Calu3 (cell line): ENCODE measurements at regions not wholly inside any gene's neighbourhood (a gene's known extent, or its start where the extent isn't known, plus 50 kb on each side); places are given as distances from the start of the nearest gene placed in this dataset.
"Not testable (repeated sequence)": the region's sequence is repeated elsewhere in the genome, so short reads cannot be mapped to it uniquely, and the experiment has no call there.

Experiments
- BruUV-seq: library from RNA; stranded (reverse); fragments of 400-500 nt; replicated peaks from 2 replicates; lab custom pipeline; 2021; lab: Mats Ljungman, UMichigan
- CTCF ChIA-PET: fragments of 300-600 bp; sonication (Branson Sonifier 250); formaldehyde crosslinking; loops from one replicate; lab custom pipeline; 2022; ENCODE audit warnings: antibody characterized with exemption; lab: Charles Lee
- DNase-seq: peaks from one replicate; pipeline ENCODE4 v3.0.0; 2022
- H3K27ac Mint-ChIP-seq: one replicate; pipeline ENCODE4 v1.8.0; 2022; ENCODE audit warnings: mixed read lengths; ENCODE audit not compliant: unreplicated experiment
- H3K27me3 Mint-ChIP-seq: one replicate; pipeline ENCODE4 v1.8.0; 2022; ENCODE audit warnings: mixed read lengths; ENCODE audit not compliant: unreplicated experiment
- H3K36me3 Mint-ChIP-seq: one replicate; pipeline ENCODE4 v1.8.0; 2022; ENCODE audit warnings: mild to moderate bottlenecking, moderate library complexity, mixed read lengths; ENCODE audit not compliant: insufficient read depth, unreplicated experiment
- H3K4me1 Mint-ChIP-seq: one replicate; pipeline ENCODE4 v1.8.0; 2022; ENCODE audit warnings: mild to moderate bottlenecking, low read depth, mixed read lengths; ENCODE audit not compliant: unreplicated experiment
- H3K4me3 Mint-ChIP-seq: one replicate; pipeline ENCODE4 v1.8.0; 2022; ENCODE audit warnings: mild to moderate bottlenecking, low read depth, moderate library complexity, mixed read lengths; ENCODE audit not compliant: unreplicated experiment
- H3K9me3 Mint-ChIP-seq: one replicate; pipeline ENCODE4 v1.8.0; 2022; ENCODE audit warnings: low read depth, mixed read lengths; ENCODE audit not compliant: unreplicated experiment
- intact Hi-C: fragments of 100-400 bp; cut with micrococcal nuclease; formaldehyde crosslinking; loops from one replicate; pipeline ENCODE4 v1.10.0; 2022; ENCODE audit not compliant: unreplicated experiment
- TF ChIP-seq, protein P1 (sequence below): fragments of 200-600 bp; IDR thresholded peaks from one replicate; pipeline ENCODE4 v1.8.0; 2022; ENCODE audit warnings: antibody characterized with exemption; ENCODE audit not compliant: unreplicated experiment

DNA sequence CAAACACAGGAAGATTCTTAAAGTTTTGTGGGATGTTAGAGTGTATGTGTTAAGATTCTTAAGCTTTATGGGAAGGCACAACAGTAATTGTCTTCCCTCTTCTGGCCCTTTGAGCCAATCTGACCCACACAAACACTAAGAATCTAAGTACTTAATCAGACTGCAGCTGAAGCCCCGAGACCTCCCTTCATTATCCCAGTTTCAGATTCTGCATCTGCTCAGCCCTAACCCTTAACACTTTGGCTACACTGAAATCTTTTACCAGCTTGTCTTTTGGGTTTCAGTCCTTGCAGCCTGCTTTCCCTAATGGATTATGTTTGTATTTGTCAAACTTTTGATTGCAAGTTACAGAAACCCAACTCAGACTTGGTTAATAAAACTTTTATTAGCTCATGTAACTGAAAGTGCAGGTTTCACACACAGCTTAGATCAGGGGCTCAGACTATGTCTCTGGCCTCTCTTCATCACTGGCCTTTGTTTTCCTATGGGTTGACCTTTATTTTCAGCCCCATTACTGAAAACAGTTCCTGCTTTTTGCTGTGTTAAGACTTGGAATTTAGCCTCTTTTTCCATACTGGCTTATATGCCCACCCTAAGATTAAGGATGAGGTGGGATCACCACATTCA lies 71.5 kb downstream of the COX7C start:
- no peak overlapping the region for H3K27ac Mint-ChIP-seq
- no peaks in the 10 kb centered on the region for H3K27me3 Mint-ChIP-seq
- TF ChIP-seq, protein P1, sequence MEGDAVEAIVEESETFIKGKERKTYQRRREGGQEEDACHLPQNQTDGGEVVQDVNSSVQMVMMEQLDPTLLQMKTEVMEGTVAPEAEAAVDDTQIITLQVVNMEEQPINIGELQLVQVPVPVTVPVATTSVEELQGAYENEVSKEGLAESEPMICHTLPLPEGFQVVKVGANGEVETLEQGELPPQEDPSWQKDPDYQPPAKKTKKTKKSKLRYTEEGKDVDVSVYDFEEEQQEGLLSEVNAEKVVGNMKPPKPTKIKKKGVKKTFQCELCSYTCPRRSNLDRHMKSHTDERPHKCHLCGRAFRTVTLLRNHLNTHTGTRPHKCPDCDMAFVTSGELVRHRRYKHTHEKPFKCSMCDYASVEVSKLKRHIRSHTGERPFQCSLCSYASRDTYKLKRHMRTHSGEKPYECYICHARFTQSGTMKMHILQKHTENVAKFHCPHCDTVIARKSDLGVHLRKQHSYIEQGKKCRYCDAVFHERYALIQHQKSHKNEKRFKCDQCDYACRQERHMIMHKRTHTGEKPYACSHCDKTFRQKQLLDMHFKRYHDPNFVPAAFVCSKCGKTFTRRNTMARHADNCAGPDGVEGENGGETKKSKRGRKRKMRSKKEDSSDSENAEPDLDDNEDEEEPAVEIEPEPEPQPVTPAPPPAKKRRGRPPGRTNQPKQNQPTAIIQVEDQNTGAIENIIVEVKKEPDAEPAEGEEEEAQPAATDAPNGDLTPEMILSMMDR = no peak
- CTCF ChIA-PET = interaction anchor here (0.6 kb wide), 1 partner anchor 635 kb away, joined by 4 read pairs; no protein-coding TSS in a partner anchor
- intact Hi-C loops = loop anchor here (5.0 kb wide), 1 partner anchor 278 kb away; no protein-coding TSS in a partner anchor
- H3K4me3 Mint-ChIP-seq = no peak overlapping the region
- no peaks in the 10 kb centered on the region for H3K9me3 Mint-ChIP-seq
- H3K36me3 Mint-ChIP-seq = no peaks in the 10 kb centered on the region
- no peaks in the 10 kb centered on the region for H3K4me1 Mint-ChIP-seq
- no peak for DNase-seq
- BruUV-seq = no TSS peak

DNA sequence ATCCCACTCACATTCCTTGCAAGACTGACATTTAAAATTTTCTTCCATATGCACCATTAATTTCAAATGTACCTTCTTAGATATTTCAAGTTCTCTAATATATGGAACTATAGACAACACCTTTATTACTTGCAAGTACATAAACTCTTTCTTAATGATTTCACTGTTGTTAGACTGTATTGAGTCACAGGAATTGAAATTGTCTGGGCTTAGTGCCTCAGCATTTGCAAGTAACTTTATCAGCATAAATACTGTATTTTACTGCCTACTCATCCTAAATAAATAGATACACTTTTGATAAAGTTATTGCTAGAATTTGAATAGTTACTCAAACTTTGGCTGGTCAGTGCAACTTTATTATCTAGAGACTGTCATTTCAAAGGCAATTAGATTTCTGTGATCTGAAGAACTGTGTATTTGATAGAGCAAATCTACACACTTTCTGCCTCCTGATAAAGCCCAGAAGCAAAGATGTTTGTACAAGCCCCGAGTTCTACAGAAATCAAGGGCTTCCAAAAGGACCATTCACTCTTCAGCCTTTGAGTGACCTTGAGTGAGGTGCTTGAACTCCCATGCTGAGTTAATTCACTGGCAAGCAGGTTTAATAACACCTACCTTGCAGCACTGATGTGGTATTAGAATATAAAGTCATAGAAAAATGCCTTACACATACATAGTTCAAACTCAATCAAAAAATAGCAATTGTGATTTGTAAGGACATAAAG lies 91.6 kb downstream of the COX7C start:
- intact Hi-C loops = no loop called here
- no TSS peak for BruUV-seq
- CTCF ChIA-PET = no interaction called here
- TF ChIP-seq, protein P1 = no peak
- Mint-ChIP-seq H3K4me3 (no peak overlapping the region), H3K9me3 (no peaks in the 10 kb centered on the region), H3K36me3 (no peaks in the 10 kb centered on the region), H3K27me3 (no peaks in the 10 kb centered on the region), H3K4me1 (peaks cover 2% of the 10 kb centered on the region), H3K27ac (no peak overlapping the region)
- DNase-seq = no peak

DNA sequence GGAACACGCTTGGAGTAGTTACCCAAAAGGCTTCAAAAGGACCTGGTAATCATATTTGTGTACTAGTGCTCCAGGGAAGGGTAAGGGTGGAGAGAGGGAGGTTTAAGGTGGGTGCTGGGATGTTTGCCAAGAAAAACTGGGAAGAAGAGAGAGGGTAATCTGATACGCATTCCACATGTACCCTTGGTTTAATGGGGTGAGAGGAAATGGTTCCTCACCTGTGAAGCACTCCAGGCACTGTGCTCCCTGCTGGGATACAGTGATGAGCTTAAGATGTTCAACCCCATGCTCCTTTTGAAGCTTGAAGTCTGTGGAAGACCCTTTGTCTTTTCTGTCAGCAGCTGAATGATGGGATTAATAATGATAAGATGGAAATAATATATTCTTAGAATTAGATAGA lies 98.4 kb downstream of the COX7C start:
- no peak for DNase-seq
- Mint-ChIP-seq H3K4me1 (peaks cover 23% of the 10 kb centered on the region), H3K36me3 (no peaks in the 10 kb centered on the region), H3K27me3 (no peaks in the 10 kb centered on the region), H3K4me3 (no peak overlapping the region), H3K9me3 (no peaks in the 10 kb centered on the region), H3K27ac (no peak overlapping the region)
- BruUV-seq = no TSS peak
- intact Hi-C loops = no loop called here
- CTCF ChIA-PET = no interaction called here
- TF ChIP-seq, protein P1 = no peak

DNA sequence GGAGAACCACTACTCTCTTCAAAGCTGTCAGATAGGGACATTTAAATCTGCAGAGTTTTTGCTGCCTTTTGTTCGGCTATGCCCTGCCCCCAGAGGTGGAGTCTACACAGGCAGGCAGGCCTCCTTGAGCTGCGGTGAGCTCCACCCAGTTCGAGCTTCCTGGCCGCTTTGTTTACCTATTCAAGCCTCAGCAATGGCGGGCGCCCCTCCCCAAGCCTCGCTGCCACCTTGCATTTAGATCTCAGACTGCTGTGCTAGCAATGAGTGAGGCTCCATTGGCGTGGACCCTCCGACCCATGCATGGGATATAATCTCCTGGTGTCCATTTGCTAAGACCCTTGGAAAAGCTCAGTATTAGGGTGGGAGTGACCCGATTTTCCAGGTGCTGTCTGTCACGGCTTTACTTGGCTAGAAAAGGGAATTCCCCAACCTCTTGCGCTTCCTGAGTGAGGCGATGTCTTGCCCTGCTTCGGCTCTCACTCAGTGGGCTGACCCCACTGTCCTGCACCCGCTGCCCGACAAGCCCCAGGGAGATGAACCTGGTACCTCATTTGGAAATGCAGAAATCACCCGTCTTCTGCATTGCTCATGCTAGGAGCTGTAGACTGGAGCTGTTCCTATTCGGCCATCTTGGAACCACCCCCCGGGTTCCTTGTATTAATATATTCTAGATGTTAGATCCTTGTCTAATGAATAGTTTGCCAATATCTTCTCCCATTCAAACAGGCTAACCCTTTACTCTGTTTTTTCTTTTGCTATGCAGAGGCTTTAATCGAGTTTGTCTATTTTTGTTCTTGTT lies 113.8 kb downstream of the COX7C start:
- H3K9me3 Mint-ChIP-seq = peaks cover 11% of the 10 kb centered on the region
- H3K4me1 Mint-ChIP-seq, H3K36me3 Mint-ChIP-seq, H3K4me3 Mint-ChIP-seq, CTCF ChIA-PET, BruUV-seq, H3K27me3 Mint-ChIP-seq, DNase-seq, H3K27ac Mint-ChIP-seq, intact Hi-C loops: not testable (repeated sequence)
